BE2C (cell line): ENCODE measurements at regions not wholly inside any gene's neighbourhood (a gene's known extent, or its start where the extent isn't known, plus 50 kb on each side); places are given as distances from the start of the nearest gene placed in this dataset.

Experiments used
- DNase-seq: peaks from one replicate; pipeline ENCODE4 v3.0.0-alpha.2; 2020
- H3K27me3 ChIP-seq: fragments of 250-450 bp; sonication (Bioruptor Pico); 2 replicates; pipeline ENCODE4 v1.5.1; 2020; ENCODE audit warnings: mild to moderate bottlenecking
- H3K36me3 ChIP-seq: fragments of 250-450 bp; sonication (Bioruptor Pico); 2 replicates; pipeline ENCODE4 v1.5.1; 2020; ENCODE audit warnings: mild to moderate bottlenecking
- H3K4me1 ChIP-seq: fragments of 250-450 bp; sonication (Bioruptor Pico); 2 replicates; pipeline ENCODE4 v1.5.1; 2020
- H3K4me3 ChIP-seq: 2 replicates; pipeline ENCODE4 v1.5.1; 2011; ENCODE audit warnings: low read depth, low read length
- H3K9me3 ChIP-seq: fragments of 250-450 bp; sonication (Bioruptor Pico); 2 replicates; pipeline ENCODE4 v1.5.1; 2020
- CTCF ChIP-seq: IDR thresholded peaks from 2 replicates; pipeline ENCODE4 v1.5.1; 2012; ENCODE audit warnings: mild to moderate bottlenecking, low read depth, low read length

GRCh38 chr5:4258170-4258569 lies 662.5 kb downstream of the IRX1 start:
- H3K4me1 ChIP-seq: no peaks in the 10 kb centered on the region
- no peak for TF ChIP-seq CTCF

GRCh38 chr5:4271193-4271592 lies 675.6 kb downstream of the IRX1 start:
- Histone ChIP-seq H3K4me1 (no peaks in the 10 kb centered on the region), H3K9me3 (no peaks in the 10 kb centered on the region; the same call in 1 of the 2 replicates), H3K4me3 (no peak overlapping the region), H3K36me3 (no peaks in the 10 kb centered on the region), H3K27me3 (no peaks in the 10 kb centered on the region)
- DNase-seq: no peak
- TF ChIP-seq CTCF: no peak

More at GRCh38 chr5:4258170-4258569, 662.5 kb downstream of the IRX1 start:
- no peaks in the 10 kb centered on the region for H3K27me3 ChIP-seq
- DNase-seq: no peak
- 0 out of 2 replicates have a peak, but pooled peaks cover 3% of the 10 kb centered on the region for H3K9me3 ChIP-seq
- H3K4me3 ChIP-seq: no peak overlapping the region
- no peaks in the 10 kb centered on the region for H3K36me3 ChIP-seq

GRCh38 chr5:4275232-4275631 lies 679.6 kb downstream of the IRX1 start:
- peaks cover 4% of the 10 kb centered on the region for H3K9me3 ChIP-seq
- no peak overlapping the region for H3K4me3 ChIP-seq
- no peaks in the 10 kb centered on the region for H3K36me3 ChIP-seq
- H3K27me3 ChIP-seq: no peaks in the 10 kb centered on the region
- DNase-seq: no peak
- no peaks in the 10 kb centered on the region for H3K4me1 ChIP-seq
- TF ChIP-seq CTCF: no peak

- Histone ChIP-seq H3K4me1 (no peaks in the 10 kb centered on the region), H3K36me3 (no peaks in the 10 kb centered on the region), H3K9me3 (no peaks in the 10 kb centered on the region; the same call in 1 of the 2 replicates), H3K4me3 (no peak overlapping the region), H3K27me3 (no peaks in the 10 kb centered on the region)
- no peak for DNase-seq
- no peak for TF ChIP-seq CTCF
Measured at GRCh38 chr5:4294878-4295277, 699.2 kb downstream of the IRX1 start.

GRCh38 chr5:4295663-4296339 lies 700.2 kb downstream of the IRX1 start:
- no peak overlapping the region for H3K4me3 ChIP-seq
- no peak for TF ChIP-seq CTCF
- no peaks in the 10 kb centered on the region; the same call in 1 of the 2 replicates for H3K9me3 ChIP-seq
- no peaks in the 10 kb centered on the region for H3K27me3 ChIP-seq
- no peak for DNase-seq
- H3K36me3 ChIP-seq: no peaks in the 10 kb centered on the region
- H3K4me1 ChIP-seq: no peaks in the 10 kb centered on the region

- no peaks in the 10 kb centered on the region for H3K27me3 ChIP-seq
- DNase-seq: no peak
- no peaks in the 10 kb centered on the region for H3K9me3 ChIP-seq
- no peak for TF ChIP-seq CTCF
- H3K36me3 ChIP-seq: no peaks in the 10 kb centered on the region
- H3K4me3 ChIP-seq: no peak overlapping the region
- no peaks in the 10 kb centered on the region for H3K4me1 ChIP-seq
Measured at GRCh38 chr5:4306057-4306456, 710.4 kb downstream of the IRX1 start.
